Stimulated activated naive CD8-positive, alpha-beta T cell treated with anti-CD3 and anti-CD28 coated beads, Interleukin-15, amount 100 ng/mL, for 72 hours (primary cell): ENCODE measurements at regions not wholly inside any gene's neighbourhood (a gene's known extent, or its start where the extent isn't known, plus 50 kb on each side); places are given as distances from the start of the nearest gene placed in this dataset.
"Not testable (repeated sequence)": the region's sequence is repeated elsewhere in the genome, so short reads cannot be mapped to it uniquely, and the experiment has no call there.

Experiments
- ATAC-seq: fragments of 150-1000 bp; cut with Tn5 transposase; 2 replicates; pipeline ENCODE4 v1.10.0; 2021; ENCODE audit warnings: mild to moderate bottlenecking, moderate library complexity
- DNase-seq, 2 donors: peaks; one replicate each; pipeline ENCODE4 v3.0.0; 2021 to 2022
- H3K27ac Mint-ChIP-seq, 2 donors: one replicate each; pipeline ENCODE4 v1.8.0; 2022; ENCODE audit warnings: mild to moderate bottlenecking in 2 of 2, mixed read lengths in 2 of 2, moderate library complexity in 2 of 2
- H3K27me3 Mint-ChIP-seq: one replicate; pipeline ENCODE4 v1.8.0; 2022; ENCODE audit warnings: mixed read lengths
- H3K4me1 Mint-ChIP-seq: one replicate; pipeline ENCODE4 v1.8.0; 2022; ENCODE audit warnings: mild to moderate bottlenecking, mixed read lengths
- H3K4me3 Mint-ChIP-seq, 2 donors: one replicate each; pipeline ENCODE4 v1.8.0; 2022; ENCODE audit warnings: mild to moderate bottlenecking in 2 of 2, mixed read lengths in 2 of 2, moderate library complexity in 1 of 2
- H3K9me3 Mint-ChIP-seq, 2 donors: one replicate each; pipeline ENCODE4 v1.8.0; 2022; ENCODE audit warnings: mixed read lengths in 2 of 2

DNA sequence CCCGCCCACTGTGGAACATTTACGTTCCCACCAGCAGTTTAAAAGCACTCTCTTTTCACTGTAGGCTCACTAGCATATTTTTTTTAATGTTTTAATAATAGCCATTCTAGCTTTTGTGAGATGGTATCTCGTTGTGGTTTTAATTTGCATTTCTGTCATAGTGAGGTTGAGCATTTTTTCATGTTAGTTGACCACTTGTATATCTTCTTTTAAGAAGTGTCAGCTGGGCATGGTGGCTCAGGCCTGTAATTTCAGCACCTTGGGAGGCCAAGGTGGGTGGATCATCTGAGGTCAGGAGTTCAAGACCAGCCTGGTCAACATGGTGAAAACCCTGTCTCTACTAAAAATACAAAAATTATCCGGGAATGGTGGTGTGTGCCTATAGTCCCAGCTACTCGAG lies 781.7 kb upstream of the SLIT2 start:
- H3K27ac Mint-ChIP-seq, H3K27me3 Mint-ChIP-seq, DNase-seq, H3K4me1 Mint-ChIP-seq, ATAC-seq, H3K4me3 Mint-ChIP-seq: not testable (repeated sequence)
- H3K9me3 Mint-ChIP-seq = peaks cover 12 to 22% of the 10 kb centered on the region in 2 donors

DNA sequence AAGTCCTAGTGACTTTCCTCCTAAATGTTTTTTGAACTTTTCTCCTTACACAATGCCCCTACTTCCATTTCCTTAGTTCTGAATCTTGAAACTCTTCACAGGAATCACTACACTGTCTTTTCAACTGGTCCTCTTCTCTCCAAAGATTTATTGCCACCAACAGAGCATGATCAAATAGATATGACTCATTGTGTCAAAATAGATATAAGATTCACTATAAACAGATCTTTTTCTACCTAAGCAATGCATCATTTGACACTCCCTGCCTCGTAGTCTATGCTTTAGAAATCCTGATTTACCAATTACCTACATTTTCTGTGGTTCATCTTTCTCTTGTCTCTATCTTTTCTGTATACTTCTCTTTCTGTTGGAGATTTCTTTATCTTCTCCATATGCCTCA lies 789.6 kb upstream of the SLIT2 start:
- no peaks in the 10 kb centered on the region for H3K27me3 Mint-ChIP-seq
- H3K9me3 Mint-ChIP-seq = peaks cover 4 to 13% of the 10 kb centered on the region in 2 donors
- no peak overlapping the region for H3K27ac Mint-ChIP-seq
- DNase-seq = no peak
- no peak for ATAC-seq
- H3K4me1 Mint-ChIP-seq = no peaks in the 10 kb centered on the region
- H3K4me3 Mint-ChIP-seq = no peak overlapping the region

DNA sequence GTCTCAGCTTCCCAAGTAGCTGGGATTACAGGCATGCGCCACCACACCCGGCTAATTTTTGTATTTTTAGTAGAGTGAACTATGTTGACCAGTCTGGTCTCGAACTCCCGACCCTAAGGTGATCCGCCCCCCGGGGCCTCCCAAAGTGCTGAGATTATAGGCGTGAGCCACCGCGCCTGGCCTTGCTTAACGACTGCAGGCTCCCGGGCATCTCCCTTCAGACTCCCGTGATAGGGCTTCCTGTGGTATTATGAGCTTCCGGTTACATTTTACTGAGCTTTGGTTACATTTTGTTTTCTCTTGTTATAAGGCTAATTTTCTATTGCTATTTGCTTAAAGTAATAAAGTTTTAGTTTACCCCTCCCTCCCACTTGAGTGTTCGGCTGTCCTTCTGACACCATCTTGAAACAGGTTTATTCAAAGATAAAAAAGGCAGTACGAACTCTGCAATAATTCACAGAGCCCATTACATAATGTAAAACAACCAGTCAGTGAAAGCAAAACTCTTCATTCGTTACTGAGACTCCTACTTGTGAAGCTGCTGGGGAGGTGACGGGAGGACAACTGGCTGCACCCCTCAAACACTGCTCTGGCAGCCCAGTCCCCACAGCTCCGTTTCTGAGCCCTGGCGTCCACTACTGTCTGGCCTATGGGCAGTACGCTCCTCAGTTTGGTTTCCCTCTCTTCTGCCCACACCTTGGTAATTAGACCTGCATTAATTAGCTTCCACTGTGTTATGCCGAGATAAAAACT lies 795.7 kb upstream of the SLIT2 start:
- ATAC-seq (no peak), DNase-seq (no peak)
- H3K27me3 Mint-ChIP-seq = no peaks in the 10 kb centered on the region
- no peaks in the 10 kb centered on the region for H3K4me1 Mint-ChIP-seq
- no peak overlapping the region for H3K4me3 Mint-ChIP-seq
- no peak overlapping the region for H3K27ac Mint-ChIP-seq
- H3K9me3 Mint-ChIP-seq = peaks cover 11 to 16% of the 10 kb centered on the region in 2 donors

- no peaks in the 10 kb centered on the region for H3K27me3 Mint-ChIP-seq
- H3K27ac Mint-ChIP-seq = no peak overlapping the region
- no peaks in the 10 kb centered on the region for H3K4me1 Mint-ChIP-seq
- peaks cover 11 to 13% of the 10 kb centered on the region in 2 donors for H3K9me3 Mint-ChIP-seq
- no peak for DNase-seq
- ATAC-seq = no peak
- no peak overlapping the region for H3K4me3 Mint-ChIP-seq
Observed at GRCh38 chr4:19455196-19455595, 796.5 kb upstream of the SLIT2 start.

DNA sequence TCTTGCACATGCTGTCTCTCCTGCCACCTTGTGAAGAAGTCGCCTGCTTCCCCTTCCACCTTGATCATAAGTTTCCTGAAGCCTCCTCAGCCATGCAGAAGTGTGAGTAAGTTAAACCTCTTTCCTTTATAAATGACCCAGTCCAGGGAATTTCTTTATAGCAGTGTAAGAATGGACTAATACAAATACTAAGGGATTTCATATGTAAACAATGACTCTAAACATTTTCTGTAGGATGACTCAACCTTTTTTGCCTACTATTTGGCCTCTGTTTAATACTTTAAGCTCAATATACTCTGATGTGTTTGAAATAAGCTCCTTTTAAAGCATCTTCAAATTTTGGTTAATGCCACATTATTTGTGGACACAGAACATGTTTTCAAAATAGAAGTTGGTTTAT lies 813.5 kb upstream of the SLIT2 start:
- no peak overlapping the region for H3K4me3 Mint-ChIP-seq
- no peaks in the 10 kb centered on the region for H3K27me3 Mint-ChIP-seq
- no peak overlapping the region for H3K27ac Mint-ChIP-seq
- DNase-seq = no peak
- H3K4me1 Mint-ChIP-seq = no peaks in the 10 kb centered on the region
- H3K9me3 Mint-ChIP-seq = peaks cover 18 to 29% of the 10 kb centered on the region in 2 donors
- no peak for ATAC-seq

GRCh38 chr4:19437008-19437407 lies 814.7 kb upstream of the SLIT2 start:
- no peaks in the 10 kb centered on the region for H3K4me1 Mint-ChIP-seq
- ATAC-seq = no peak
- peaks cover 15 to 20% of the 10 kb centered on the region in 2 donors for H3K9me3 Mint-ChIP-seq
- H3K27ac Mint-ChIP-seq = no peak overlapping the region
- no peak overlapping the region for H3K4me3 Mint-ChIP-seq
- DNase-seq = no peak
- no peaks in the 10 kb centered on the region for H3K27me3 Mint-ChIP-seq

DNA sequence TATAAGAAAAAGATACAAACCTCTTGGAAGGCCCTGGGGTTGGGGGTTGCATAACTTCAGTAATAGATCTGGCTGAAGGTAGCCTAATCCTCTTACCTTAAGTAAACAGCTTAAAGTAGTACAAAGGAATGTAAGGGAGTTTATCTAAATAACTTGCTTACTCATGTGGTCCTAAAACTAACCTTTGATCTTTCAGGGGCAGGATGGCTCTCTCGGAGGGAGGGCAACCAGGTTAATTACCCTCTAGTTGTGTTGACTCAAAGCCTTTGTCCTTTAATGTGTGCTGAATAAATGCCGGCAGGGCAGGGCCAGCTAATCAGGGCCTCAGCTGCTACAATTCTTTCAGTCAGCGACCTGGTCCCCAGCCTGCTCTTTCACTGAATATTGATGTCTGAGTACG lies 822.0 kb upstream of the SLIT2 start:
- Mint-ChIP-seq H3K9me3 (peaks cover 7 to 12% of the 10 kb centered on the region in 2 donors), H3K4me3 (no peak overlapping the region), H3K27me3 (no peaks in the 10 kb centered on the region), H3K27ac (no peak overlapping the region), H3K4me1 (no peaks in the 10 kb centered on the region)
- DNase-seq (no peak), ATAC-seq (no peak)

GRCh38 chr4:19425146-19425545 lies 826.6 kb upstream of the SLIT2 start:
- H3K27me3 Mint-ChIP-seq = no peaks in the 10 kb centered on the region
- no peaks in the 10 kb centered on the region for H3K4me1 Mint-ChIP-seq
- ATAC-seq (no peak), DNase-seq (no peak)
- no peak overlapping the region for H3K4me3 Mint-ChIP-seq
- no peak overlapping the region for H3K27ac Mint-ChIP-seq
- H3K9me3 Mint-ChIP-seq = peaks cover 0 to 8% of the 10 kb centered on the region in 2 donors

- H3K4me3 Mint-ChIP-seq = no peak overlapping the region
- no peaks in the 10 kb centered on the region for H3K4me1 Mint-ChIP-seq
- peaks cover 25 to 29% of the 10 kb centered on the region in 2 donors for H3K9me3 Mint-ChIP-seq
- ATAC-seq (no peak), DNase-seq (no peak)
- H3K27ac Mint-ChIP-seq = no peak overlapping the region
- no peaks in the 10 kb centered on the region for H3K27me3 Mint-ChIP-seq
Observed at GRCh38 chr4:19417256-19417655, 834.4 kb upstream of the SLIT2 start.

DNA sequence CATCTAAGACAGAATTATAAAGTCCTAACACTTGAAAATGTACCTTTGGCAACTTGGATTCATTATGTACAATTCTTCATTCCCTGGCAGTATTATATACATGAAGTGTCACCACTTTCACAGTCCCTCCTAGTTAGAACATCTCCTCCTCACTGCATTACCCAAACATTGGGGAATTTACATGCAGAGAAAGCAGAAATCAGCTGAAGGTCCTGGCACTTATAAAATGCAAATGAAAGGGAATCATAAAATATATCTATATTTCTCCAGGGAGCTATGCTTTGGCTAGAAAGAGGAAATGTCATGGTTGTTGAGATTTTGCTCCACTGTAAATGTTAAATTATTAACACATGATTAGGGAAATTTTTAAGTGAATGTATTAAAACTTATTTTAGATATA lies 835.6 kb upstream of the SLIT2 start:
- no peaks in the 10 kb centered on the region for H3K4me1 Mint-ChIP-seq
- H3K27me3 Mint-ChIP-seq = no peaks in the 10 kb centered on the region
- DNase-seq (no peak), ATAC-seq (no peak)
- H3K4me3 Mint-ChIP-seq = no peak overlapping the region
- no peak overlapping the region for H3K27ac Mint-ChIP-seq
- H3K9me3 Mint-ChIP-seq = peaks cover 24 to 29% of the 10 kb centered on the region in 2 donors

- DNase-seq (no peak), ATAC-seq (no peak)
- Mint-ChIP-seq H3K27ac (no peak overlapping the region), H3K27me3 (no peaks in the 10 kb centered on the region), H3K9me3 (peaks cover 11 to 14% of the 10 kb centered on the region in 2 donors), H3K4me1 (no peaks in the 10 kb centered on the region), H3K4me3 (no peak overlapping the region)
Observed at GRCh38 chr4:19408490-19408889, 843.2 kb upstream of the SLIT2 start.

DNA sequence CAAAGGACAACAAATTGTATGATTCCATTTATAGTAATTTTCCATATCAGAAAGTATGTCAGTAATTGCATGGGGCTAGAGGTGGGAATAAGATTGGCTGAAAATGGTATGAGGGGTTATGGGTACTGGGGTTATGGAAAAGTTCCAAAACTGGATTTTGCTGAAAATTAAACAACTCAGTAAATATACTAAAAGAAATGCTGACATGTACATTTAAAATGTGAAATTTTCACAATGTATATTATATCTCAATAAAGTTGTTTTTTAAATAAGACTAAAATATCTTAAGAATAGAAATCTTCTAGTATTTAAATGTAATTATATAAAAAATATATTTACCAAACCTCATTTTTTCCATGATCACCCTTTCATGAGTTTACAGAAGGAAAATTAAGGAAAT lies 844.9 kb upstream of the SLIT2 start:
- no peak overlapping the region for H3K27ac Mint-ChIP-seq
- H3K4me1 Mint-ChIP-seq = no peaks in the 10 kb centered on the region
- no peak overlapping the region for H3K4me3 Mint-ChIP-seq
- H3K27me3 Mint-ChIP-seq = no peaks in the 10 kb centered on the region
- peaks cover 21 to 22% of the 10 kb centered on the region in 2 donors for H3K9me3 Mint-ChIP-seq
- DNase-seq (no peak), ATAC-seq (no peak)

DNA sequence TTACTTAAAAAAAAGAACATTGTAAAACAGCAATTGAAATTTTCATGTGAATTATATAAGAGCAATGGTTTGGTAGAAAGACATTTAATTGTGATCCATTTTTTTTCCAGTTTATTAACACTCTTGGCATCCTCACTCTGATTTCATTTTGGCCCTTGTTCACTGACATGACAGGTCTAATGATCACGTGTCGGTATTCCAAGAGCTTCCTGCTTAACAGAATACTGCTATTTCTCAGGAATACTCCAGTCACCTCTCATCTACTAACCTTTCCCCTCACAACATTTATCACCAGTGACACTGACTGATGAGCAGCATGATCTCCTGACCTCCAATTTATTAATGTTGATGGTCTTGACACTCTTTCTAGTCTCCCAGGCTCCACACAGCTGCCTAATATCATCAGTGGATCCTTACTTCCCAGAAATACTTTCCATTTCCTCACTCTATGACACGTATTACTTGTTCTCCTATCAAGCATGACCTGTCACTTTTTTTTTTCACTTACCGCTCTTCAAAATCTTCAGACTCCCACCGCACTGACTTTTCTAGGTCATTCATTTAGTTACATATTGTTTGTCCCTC lies 847.8 kb upstream of the SLIT2 start:
- Mint-ChIP-seq H3K27ac (no peak overlapping the region), H3K4me3 (no peak overlapping the region), H3K9me3 (peaks cover 21 to 22% of the 10 kb centered on the region in 2 donors), H3K4me1 (no peaks in the 10 kb centered on the region), H3K27me3 (no peaks in the 10 kb centered on the region)
- ATAC-seq = no peak
- DNase-seq = no peak

DNA sequence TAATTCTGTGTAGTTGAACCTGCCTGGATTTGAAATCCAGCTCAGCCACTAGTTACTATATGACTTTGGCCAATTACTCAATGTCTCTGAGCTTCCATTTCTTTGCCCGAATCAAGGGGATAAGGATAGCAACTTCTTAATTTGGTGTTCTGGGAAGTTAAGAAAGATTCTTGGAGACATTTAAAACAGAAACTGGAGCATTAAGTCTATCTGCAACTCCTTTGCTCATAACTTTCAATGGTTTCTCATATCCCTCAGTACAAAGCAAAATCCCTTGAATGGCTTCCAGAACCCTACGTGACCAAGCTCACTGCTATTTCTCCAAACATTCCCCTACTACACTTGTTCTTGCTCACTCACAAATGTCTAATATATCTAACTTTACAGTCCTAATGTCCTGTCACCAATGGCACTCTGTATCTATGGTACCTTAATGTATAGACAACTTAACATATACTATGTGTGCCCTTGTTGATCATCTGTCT lies 849.1 kb upstream of the SLIT2 start:
- no peak overlapping the region for H3K4me3 Mint-ChIP-seq
- H3K4me1 Mint-ChIP-seq = no peaks in the 10 kb centered on the region
- DNase-seq (no peak), ATAC-seq (no peak)
- peaks cover 15 to 18% of the 10 kb centered on the region in 2 donors for H3K9me3 Mint-ChIP-seq
- H3K27ac Mint-ChIP-seq = no peak overlapping the region
- no peaks in the 10 kb centered on the region for H3K27me3 Mint-ChIP-seq

DNA sequence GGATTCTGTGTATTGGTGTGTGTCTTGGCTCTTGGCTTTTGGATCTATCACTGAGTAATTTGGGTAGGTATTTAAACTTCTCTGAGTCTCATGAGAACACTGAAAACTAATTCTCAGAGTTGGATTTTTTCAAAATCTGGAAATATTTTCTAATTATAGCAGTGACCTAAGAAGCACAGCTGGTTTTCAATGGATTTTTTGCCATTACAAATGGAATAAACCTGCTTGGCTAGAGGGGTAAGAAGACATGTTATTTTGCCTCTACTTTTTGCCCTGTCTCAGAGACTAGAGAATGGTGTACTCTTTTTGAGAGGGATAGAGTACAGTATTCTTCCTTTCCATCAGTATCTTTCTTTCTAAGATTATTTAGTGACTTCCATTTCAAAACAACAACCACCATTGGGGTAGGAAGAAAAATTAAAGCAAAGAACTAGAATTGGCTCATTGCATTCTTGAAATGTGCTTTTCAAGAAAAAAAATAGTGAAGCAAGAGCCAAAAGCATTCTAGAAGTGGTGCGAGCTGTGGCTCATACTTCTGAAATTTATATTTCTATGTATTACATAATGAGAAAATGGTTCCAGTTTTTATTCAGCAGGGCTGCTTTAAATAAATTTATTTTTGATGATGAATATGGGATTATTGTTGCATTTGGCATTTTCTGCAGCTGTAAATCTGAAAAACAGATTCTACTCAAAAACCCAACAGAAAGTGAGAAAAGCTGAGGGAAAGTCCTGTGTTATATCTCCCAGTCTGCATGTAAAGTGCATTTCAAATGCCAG lies 850.2 kb upstream of the SLIT2 start:
- ATAC-seq (no peak), DNase-seq (no peak)
- H3K4me1 Mint-ChIP-seq = no peaks in the 10 kb centered on the region
- no peak overlapping the region for H3K4me3 Mint-ChIP-seq
- H3K27me3 Mint-ChIP-seq = no peaks in the 10 kb centered on the region
- H3K9me3 Mint-ChIP-seq = peaks cover 14 to 17% of the 10 kb centered on the region in 2 donors
- H3K27ac Mint-ChIP-seq = no peak overlapping the region

- Mint-ChIP-seq H3K4me1 (no peaks in the 10 kb centered on the region), H3K27me3 (no peaks in the 10 kb centered on the region), H3K9me3 (peaks cover 14 to 17% of the 10 kb centered on the region in 2 donors), H3K27ac (no peak overlapping the region), H3K4me3 (no peak overlapping the region)
- ATAC-seq (no peak), DNase-seq (no peak)
Observed at GRCh38 chr4:19400820-19401219, 850.9 kb upstream of the SLIT2 start.
